ENCODE measurements at regions not wholly inside any gene's neighbourhood (a gene's known extent, or its start where the extent isn't known, plus 50 kb on each side); places are given as distances from the start of the nearest gene placed in this dataset.

- no peak for TF ChIP-seq EZH2 (IDR thresholded peaks at IDR 0.05; ENCODE audit: insufficient read depth, low read length)
- TF ChIP-seq CTCF (IDR thresholded peaks at IDR 0.05; ENCODE audit: insufficient read depth, low read depth, low read length) = no peak
These were observed 399.6 kb downstream of the MED10 start for GRCh38 chr5:5978501-5979376.
